GM13976 (cell line): ENCODE measurements at regions not wholly inside any gene's neighbourhood (a gene's known extent, or its start where the extent isn't known, plus 50 kb on each side); places are given as distances from the start of the nearest gene placed in this dataset.

Experiments
- DNase-seq: peaks from one replicate; pipeline ENCODE4 v3.0.0; 2012; ENCODE audit warnings: low spot score
- in situ Hi-C: fragments of 300-500 bp; cut with MboI; formaldehyde crosslinking; loops from one replicate; pipeline ENCODE4 v1.12.0; 2022; ENCODE audit warnings: low sequenced_read_pairs, mixed read lengths, inconsistent platforms; ENCODE audit not compliant: unreplicated experiment
- TF ChIP-seq, protein P1 (sequence below): IDR thresholded peaks from 2 replicates; pipeline ENCODE4 v1.5.1; 2012; ENCODE audit warnings: borderline replicate concordance, mild to moderate bottlenecking; ENCODE audit not compliant: insufficient read depth; ENCODE audit errors: extremely low read depth, missing control alignments, control extremely low read depth

DNA sequence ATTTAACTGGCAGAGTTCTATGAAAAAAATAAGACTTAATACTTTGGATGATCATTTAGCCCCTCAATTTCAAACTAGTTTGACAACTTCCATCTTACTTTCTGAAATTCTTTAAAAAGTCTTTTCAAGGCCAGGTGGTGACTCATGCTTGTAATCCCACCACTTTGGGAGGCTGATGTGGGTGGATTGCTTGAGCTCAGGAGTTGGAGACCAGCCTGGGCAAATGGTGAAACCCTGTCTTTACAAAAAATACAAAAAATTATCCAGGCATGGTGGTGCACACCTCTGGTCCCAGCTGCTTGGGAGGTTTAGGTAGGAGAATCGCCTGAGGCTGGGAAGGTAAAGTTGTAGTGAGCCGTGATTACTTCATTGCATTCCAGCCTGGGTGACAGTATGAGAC is 154.4 kb downstream of the TANC2 start:
- DNase-seq: no peak
- TF ChIP-seq, protein P1, sequence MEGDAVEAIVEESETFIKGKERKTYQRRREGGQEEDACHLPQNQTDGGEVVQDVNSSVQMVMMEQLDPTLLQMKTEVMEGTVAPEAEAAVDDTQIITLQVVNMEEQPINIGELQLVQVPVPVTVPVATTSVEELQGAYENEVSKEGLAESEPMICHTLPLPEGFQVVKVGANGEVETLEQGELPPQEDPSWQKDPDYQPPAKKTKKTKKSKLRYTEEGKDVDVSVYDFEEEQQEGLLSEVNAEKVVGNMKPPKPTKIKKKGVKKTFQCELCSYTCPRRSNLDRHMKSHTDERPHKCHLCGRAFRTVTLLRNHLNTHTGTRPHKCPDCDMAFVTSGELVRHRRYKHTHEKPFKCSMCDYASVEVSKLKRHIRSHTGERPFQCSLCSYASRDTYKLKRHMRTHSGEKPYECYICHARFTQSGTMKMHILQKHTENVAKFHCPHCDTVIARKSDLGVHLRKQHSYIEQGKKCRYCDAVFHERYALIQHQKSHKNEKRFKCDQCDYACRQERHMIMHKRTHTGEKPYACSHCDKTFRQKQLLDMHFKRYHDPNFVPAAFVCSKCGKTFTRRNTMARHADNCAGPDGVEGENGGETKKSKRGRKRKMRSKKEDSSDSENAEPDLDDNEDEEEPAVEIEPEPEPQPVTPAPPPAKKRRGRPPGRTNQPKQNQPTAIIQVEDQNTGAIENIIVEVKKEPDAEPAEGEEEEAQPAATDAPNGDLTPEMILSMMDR: no peak
- in situ Hi-C loops: no loop called here

- in situ Hi-C loops: no loop called here
- TF ChIP-seq, protein P1: no peak
Observed at GRCh38 chr17:63124536-63124935, 158.5 kb downstream of the TANC2 start.

GRCh38 chr17:63124958-63125357 is 158.9 kb downstream of the TANC2 start:
- no peak for DNase-seq
- in situ Hi-C loops: loop anchor here (25.0 kb wide), 1 partner anchor 88 kb away; no protein-coding TSS in a partner anchor
- TF ChIP-seq, protein P1: no peak

More at GRCh38 chr17:63124536-63124935, 158.5 kb downstream of the TANC2 start:
- no peak for DNase-seq

DNA sequence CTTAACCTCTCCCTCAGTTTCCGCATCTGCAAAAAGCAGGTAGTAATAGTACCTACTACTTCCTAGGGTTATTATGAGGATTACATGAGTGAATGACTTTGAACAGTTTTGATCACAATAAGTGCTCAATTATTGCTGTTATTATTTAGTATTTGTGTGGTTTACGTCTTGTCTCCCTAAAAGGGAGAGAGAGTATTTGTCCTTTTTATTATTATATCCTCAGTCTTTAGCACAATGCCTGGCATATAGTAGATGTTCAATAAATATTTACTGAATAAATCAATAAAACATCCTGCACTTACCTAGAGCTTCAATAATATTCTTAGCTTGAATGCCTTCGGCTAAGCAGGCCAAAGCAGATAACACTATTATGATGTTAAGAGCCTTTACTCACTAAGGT is 160.0 kb downstream of the TANC2 start:
- TF ChIP-seq, protein P1: no peak
- DNase-seq: no peak
- in situ Hi-C loops: loop anchor here (25.0 kb wide), 1 partner anchor 89 kb away; no protein-coding TSS in a partner anchor

DNA sequence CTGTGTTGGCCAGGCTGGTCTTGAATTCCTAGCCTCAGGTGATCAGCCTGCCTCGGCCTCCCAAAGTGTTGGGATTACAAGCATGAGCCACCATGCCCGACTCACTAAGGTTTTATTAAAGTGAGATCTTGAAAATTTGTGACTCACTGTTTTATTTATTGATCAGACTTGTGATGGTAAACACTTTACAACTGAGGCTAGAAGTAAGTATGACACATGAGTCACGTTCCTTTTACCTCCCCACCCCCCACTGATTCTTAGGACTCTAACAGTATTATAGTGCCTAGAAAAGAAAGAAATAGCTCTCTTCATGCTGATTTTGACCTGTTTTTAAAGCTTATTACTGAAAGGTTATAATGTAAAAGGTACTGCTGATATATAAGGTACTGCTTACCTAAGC is 160.6 kb downstream of the TANC2 start:
- no peak for DNase-seq
- TF ChIP-seq, protein P1: no peak
- in situ Hi-C loops: loop anchor here (25.0 kb wide), 1 partner anchor 89 kb away; no protein-coding TSS in a partner anchor

GRCh38 chr17:63132459-63132911 is 166.4 kb downstream of the TANC2 start:
- in situ Hi-C loops: loop anchor here (25.0 kb wide), 1 partner anchor 95 kb away; no protein-coding TSS in a partner anchor
- DNase-seq: no peak
- TF ChIP-seq, protein P1: no peak

DNA sequence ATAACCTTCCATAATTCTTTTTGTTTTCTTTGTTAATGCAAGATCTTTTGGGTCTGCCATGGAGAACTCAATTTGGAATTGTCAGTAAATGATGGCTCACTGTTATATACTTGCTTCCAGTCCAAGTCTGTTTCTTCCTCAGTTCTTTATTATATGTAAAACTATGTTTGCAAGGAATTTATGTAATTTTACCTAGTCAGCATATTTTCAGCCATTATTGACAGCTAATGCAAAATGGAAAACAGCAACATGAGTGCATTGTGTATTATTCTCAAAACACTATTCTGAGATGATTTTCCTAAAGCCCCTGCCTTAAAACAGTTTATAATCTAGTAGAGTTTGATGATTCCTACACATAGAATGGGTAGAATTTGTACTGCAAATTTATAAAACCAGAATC is 167.5 kb downstream of the TANC2 start:
- no peak for DNase-seq
- TF ChIP-seq, protein P1: no peak
- in situ Hi-C loops: loop anchor here (25.0 kb wide), 1 partner anchor 96 kb away; no protein-coding TSS in a partner anchor
